ENCODE measurements at regions not wholly inside any gene's neighbourhood (a gene's known extent, or its start where the extent isn't known, plus 50 kb on each side); places are given as distances from the start of the nearest gene placed in this dataset.

- no peak overlapping the region for H3K27ac ChIP-seq (ENCODE audit: extremely low read depth, low read depth, low read length)
- TF ChIP-seq ZNF398 (tag by site-specific recombination; IDR thresholded peaks at IDR 0.05) (no peak), ZBTB21 (tag by site-specific recombination; IDR thresholded peaks at IDR 0.05) (no peak), INSM2 (tag by site-specific recombination; IDR thresholded peaks at IDR 0.05) (no peak), ZNF350 (tag by site-specific recombination; IDR thresholded peaks at IDR 0.05) (no peak), ZNF514 (tag by site-specific recombination; IDR thresholded peaks at IDR 0.05) (no peak), TCF7L2 (IDR thresholded peaks at IDR 0.05; ENCODE audit: borderline replicate concordance, low read depth, low read length) (no peak), ZBTB20 (tag by site-specific recombination; IDR thresholded peaks at IDR 0.05) (no peak), ZNF560 (tag by site-specific recombination; IDR thresholded peaks at IDR 0.05; ENCODE audit: borderline replicate concordance) (no peak), ZBTB7A (tag by site-specific recombination; IDR thresholded peaks at IDR 0.05; ENCODE audit: low read depth) (no peak), ZNF132 (tag by site-specific recombination; IDR thresholded peaks at IDR 0.05; ENCODE audit: borderline replicate concordance) (no peak), ZNF362 (tag by site-specific recombination; IDR thresholded peaks at IDR 0.05) (no peak), ZNF571 (tag by site-specific recombination; IDR thresholded peaks at IDR 0.05) (no peak), ZNF654 (tag by site-specific recombination; IDR thresholded peaks at IDR 0.05; ENCODE audit: low read depth) (no peak), ZNF561 (tag by site-specific recombination; IDR thresholded peaks at IDR 0.05; ENCODE audit: borderline replicate concordance) (no peak), OSR2 (tag by site-specific recombination; IDR thresholded peaks at IDR 0.05) (no peak), CTCF (tag by site-specific recombination; IDR thresholded peaks at IDR 0.05) (no peak), GLI4 (tag by site-specific recombination; IDR thresholded peaks at IDR 0.05) (no peak), ZNF510 (tag by site-specific recombination; IDR thresholded peaks at IDR 0.05; ENCODE audit: insufficient replicate concordance) (no peak), ZNF639 (tag by site-specific recombination; IDR thresholded peaks at IDR 0.05) (no peak)
- CTCF ChIA-PET = no interaction called here
- no peaks in the 10 kb centered on the region for H3K4me1 ChIP-seq (ENCODE audit: control insufficient read depth, insufficient read depth, low read length)
- POLR2A ChIA-PET = no interaction called here
- H3K9me3 ChIP-seq (ENCODE audit: control insufficient read depth, insufficient read depth, low read depth, low read length) = no peaks in the 10 kb centered on the region
- H3K36me3 ChIP-seq (ENCODE audit: control insufficient read depth in 2 of 2, insufficient read depth in 1 of 2, low read length in 2 of 2) = no peaks in the 10 kb centered on the region
- H3K4me3 ChIP-seq (ENCODE audit: low read depth, low read length) = no peak overlapping the region
Observed at GRCh38 chr4:104631000-104631399, 136.3 kb upstream of the CXXC4 start.

Measured in HEK293 (cell line).